Kidney (tissue), 13 donors: ENCODE measurements at regions not wholly inside any gene's neighbourhood (a gene's known extent, or its start where the extent isn't known, plus 50 kb on each side); places are given as distances from the start of the nearest gene placed in this dataset.

ENCODE experiments used
- DNase-seq, 5 donors: peaks; one replicate each; pipeline ENCODE4 v3.0.0-alpha.2; 2013 to 2020
- FAIRE-seq: peaks from 2 replicates; lab custom pipeline; 2012; peaks lifted over from hg19 to GRCh38; lab: Jason Lieb, UNC
- H3K27ac ChIP-seq, 2 donors: one replicate each; pipeline ENCODE4 v1.7.0; 2013; ENCODE audit warnings: low read depth in 2 of 2, low read length in 2 of 2, inconsistent platforms in 1 of 2
- H3K27me3 ChIP-seq: one replicate; pipeline ENCODE4 v1.7.1; 2013; ENCODE audit warnings: low read length, inconsistent platforms; ENCODE audit not compliant: control insufficient read depth, insufficient read depth
- H3K36me3 ChIP-seq, 3 donors: one replicate each; pipeline versions ENCODE4 v1.7.0 to v1.7.1; 2013; ENCODE audit warnings: low read length in 3 of 3, control low read depth in 1 of 3, inconsistent platforms in 1 of 3; ENCODE audit not compliant: insufficient read depth in 3 of 3, control insufficient read depth in 2 of 3
- H3K4me1 ChIP-seq, 3 donors: one replicate each; pipeline versions ENCODE4 v1.7.0 to v1.7.1; 2013; ENCODE audit warnings: low read length in 3 of 3, inconsistent platforms in 1 of 3, low read depth in 1 of 3; ENCODE audit not compliant: control insufficient read depth in 2 of 3, insufficient read depth in 2 of 3
- H3K4me3 ChIP-seq, 3 donors: one replicate each; pipeline versions ENCODE4 v1.7.0 to v1.8.1; 2013; ENCODE audit warnings: low read length in 3 of 3, control low read depth in 1 of 3, inconsistent platforms in 1 of 3
- H3K9ac ChIP-seq, 3 donors: one replicate each; pipeline versions ENCODE4 v1.7.0 to v1.7.1; 2013; ENCODE audit warnings: low read length in 3 of 3, control low read depth in 1 of 3, inconsistent platforms in 1 of 3
- H3K9me3 ChIP-seq, 3 donors: one replicate each; pipeline versions ENCODE4 v1.7.0 to v1.7.1; 2013; ENCODE audit warnings: low read length in 3 of 3, control low read depth in 1 of 3, inconsistent platforms in 1 of 3; ENCODE audit not compliant: control insufficient read depth in 2 of 3, insufficient read depth in 1 of 3
- intact Hi-C: fragments of 100-400 bp; cut with DNase I; formaldehyde crosslinking; loops from one replicate; pipeline ENCODE4 v1.11.1; 2022
- TF ChIP-seq, protein P1 (sequence below): IDR thresholded peaks from 3 replicates; pipeline ENCODE4 v1.5.1; 2012; ENCODE audit warnings: mild to moderate bottlenecking, moderate library complexity, borderline replicate concordance; ENCODE audit not compliant: insufficient read depth; ENCODE audit errors: extremely low read depth
- donor health status: control.
- donor health status: control.
- donor health status: control.
- donor health status: control.
- donor health status: control.
- donor health status: DM: yes; HTN: yes; CAD: no.
- donor health status: Normal renal cell carcinoma (clear cell type).

DNA sequence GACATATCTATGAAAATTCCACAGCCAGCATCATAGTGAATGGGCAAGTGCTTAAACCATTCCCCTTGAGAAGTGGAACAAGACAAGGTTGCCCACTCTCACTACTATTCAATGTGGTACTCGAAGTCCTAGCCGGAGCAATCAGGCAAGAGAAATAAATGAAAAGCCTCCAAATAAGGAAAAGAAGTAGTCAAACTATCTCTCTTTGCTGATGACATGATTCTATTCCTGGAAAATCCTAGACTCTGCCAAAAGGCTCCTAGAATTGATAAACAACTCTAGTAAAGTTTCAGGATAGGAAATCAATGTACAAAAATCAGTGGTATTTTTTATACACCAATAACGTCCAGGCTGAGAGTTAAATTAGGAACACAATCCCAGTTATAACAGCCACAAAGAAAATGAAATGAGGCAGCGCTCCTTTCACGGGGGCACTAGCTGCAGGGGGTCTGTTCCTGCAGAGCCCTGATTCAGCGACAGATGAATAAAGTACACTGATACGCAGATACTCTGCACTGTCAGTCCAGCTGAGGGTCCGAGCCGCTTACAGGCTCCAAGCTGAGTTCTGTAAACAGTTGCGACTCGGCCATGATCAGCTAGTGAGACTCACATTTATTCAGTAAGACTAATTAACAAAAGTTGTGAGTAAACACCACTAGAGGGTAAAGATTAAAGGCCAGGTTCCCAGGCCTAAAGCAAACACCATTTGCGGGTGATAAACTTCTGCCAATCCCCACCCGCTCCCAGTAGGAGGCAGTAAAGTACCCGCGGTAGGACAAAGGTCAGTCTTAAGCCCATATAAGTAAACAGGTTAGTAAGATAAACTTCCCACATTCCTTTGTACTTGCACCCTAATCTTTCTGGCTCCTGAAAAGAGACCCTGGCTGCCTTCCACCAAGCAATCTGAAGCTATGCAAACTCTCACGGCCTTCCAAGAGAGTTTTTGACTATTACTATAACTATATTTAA lies 290.6 kb upstream of the GRID2 start:
- H3K9me3 ChIP-seq: no peaks in the 10 kb centered on the region
- no peak overlapping the region for H3K4me3 ChIP-seq
- no peaks in the 10 kb centered on the region for H3K36me3 ChIP-seq
- DNase-seq (no peak), FAIRE-seq (no peak)
- no peak overlapping the region for H3K27ac ChIP-seq
- no peak overlapping the region for H3K9ac ChIP-seq
- TF ChIP-seq, protein P1, sequence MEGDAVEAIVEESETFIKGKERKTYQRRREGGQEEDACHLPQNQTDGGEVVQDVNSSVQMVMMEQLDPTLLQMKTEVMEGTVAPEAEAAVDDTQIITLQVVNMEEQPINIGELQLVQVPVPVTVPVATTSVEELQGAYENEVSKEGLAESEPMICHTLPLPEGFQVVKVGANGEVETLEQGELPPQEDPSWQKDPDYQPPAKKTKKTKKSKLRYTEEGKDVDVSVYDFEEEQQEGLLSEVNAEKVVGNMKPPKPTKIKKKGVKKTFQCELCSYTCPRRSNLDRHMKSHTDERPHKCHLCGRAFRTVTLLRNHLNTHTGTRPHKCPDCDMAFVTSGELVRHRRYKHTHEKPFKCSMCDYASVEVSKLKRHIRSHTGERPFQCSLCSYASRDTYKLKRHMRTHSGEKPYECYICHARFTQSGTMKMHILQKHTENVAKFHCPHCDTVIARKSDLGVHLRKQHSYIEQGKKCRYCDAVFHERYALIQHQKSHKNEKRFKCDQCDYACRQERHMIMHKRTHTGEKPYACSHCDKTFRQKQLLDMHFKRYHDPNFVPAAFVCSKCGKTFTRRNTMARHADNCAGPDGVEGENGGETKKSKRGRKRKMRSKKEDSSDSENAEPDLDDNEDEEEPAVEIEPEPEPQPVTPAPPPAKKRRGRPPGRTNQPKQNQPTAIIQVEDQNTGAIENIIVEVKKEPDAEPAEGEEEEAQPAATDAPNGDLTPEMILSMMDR: no peak
- intact Hi-C loops: no loop called here
- no peaks in the 10 kb centered on the region for H3K4me1 ChIP-seq
- H3K27me3 ChIP-seq: no peaks in the 10 kb centered on the region

DNA sequence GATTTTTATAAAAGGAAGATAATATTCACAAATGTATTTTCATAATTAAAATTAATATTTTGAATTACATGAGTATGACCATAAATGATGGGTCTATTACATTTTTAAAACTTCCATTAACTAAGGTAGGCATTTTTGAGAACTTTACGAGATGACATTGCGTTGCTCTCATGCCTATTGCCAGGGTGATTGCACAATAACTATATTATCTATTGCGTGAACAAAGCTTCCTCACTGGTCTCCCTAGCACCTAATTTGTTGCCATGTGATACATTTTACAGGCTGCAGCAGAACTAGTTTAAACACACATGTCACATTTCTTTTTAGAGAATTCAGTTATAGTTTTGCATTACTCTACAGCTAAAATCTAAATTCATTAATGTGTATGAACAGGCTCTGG lies 289.7 kb upstream of the GRID2 start:
- TF ChIP-seq, protein P1: no peak
- FAIRE-seq: no peak

DNA sequence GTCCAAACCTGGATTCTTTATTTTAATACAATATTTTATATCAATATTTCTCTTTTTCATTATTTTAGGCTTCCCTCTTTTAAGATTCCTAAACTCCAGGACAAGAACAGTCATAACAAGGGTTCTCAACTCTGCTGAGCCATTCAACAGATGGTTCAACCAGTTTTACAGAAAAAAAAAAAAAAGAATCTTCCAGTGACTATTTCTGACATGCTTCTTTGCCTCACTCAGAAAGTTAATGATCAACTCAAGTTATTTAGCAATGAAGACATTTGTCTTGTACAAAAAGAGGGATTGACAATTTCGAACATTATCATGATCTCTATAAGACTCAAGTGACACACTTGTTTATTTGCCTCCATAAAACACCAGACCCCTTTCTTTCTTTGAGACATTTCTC lies 282.6 kb upstream of the GRID2 start:
- no peaks in the 10 kb centered on the region for H3K9me3 ChIP-seq
- no peaks in the 10 kb centered on the region for H3K36me3 ChIP-seq
- no peaks in the 10 kb centered on the region for H3K27me3 ChIP-seq
- H3K4me3 ChIP-seq: no peak overlapping the region
- H3K4me1 ChIP-seq: no peaks in the 10 kb centered on the region
- no peak overlapping the region for H3K9ac ChIP-seq
- no peak overlapping the region for H3K27ac ChIP-seq
- intact Hi-C loops: no loop called here
- TF ChIP-seq, protein P1: no peak
- DNase-seq (no peak), FAIRE-seq (no peak)

More for the DNA sequence above, 289.7 kb upstream of the GRID2 start:
- intact Hi-C loops: no loop called here
- H3K9ac ChIP-seq: no peak overlapping the region
- H3K4me3 ChIP-seq: no peak overlapping the region
- H3K27ac ChIP-seq: no peak overlapping the region
- H3K36me3 ChIP-seq: no peaks in the 10 kb centered on the region
- no peaks in the 10 kb centered on the region for H3K9me3 ChIP-seq
- no peak for DNase-seq
- no peaks in the 10 kb centered on the region for H3K27me3 ChIP-seq
- H3K4me1 ChIP-seq: no peaks in the 10 kb centered on the region
